Cardiac fibroblast (primary cell): ENCODE measurements at regions not wholly inside any gene's neighbourhood (a gene's known extent, or its start where the extent isn't known, plus 50 kb on each side); places are given as distances from the start of the nearest gene placed in this dataset.

ENCODE experiments used
- DNase-seq, 2 donors: peaks; one replicate each; pipeline versions ENCODE4 v3.0.0 to v3.0.0-alpha.2; 2010; ENCODE audit warnings: low read depth in 2 of 2
- H3K4me3 ChIP-seq, 2 donors: replicated peaks in 1 of 2; 1 replicate in 1 of 2; 2 replicates in 1 of 2; pipeline ENCODE4 v1.5.1; 2011; ENCODE audit warnings: low read depth in 2 of 2, low read length in 2 of 2, mild to moderate bottlenecking in 2 of 2, moderate library complexity in 1 of 2
- CTCF ChIP-seq: IDR thresholded peaks from one replicate; pipeline ENCODE4 v1.5.1; 2011; ENCODE audit warnings: low read depth, mild to moderate bottlenecking, low read length, inconsistent platforms

GRCh38 chr2:221285148-221285547, 287.0 kb downstream of the EPHA4 start:
- H3K4me3 ChIP-seq, result no peak overlapping the region
- DNase-seq, result no peak
- TF ChIP-seq CTCF, result no peak

GRCh38 chr2:221286406-221286805, 285.7 kb downstream of the EPHA4 start:
- no peak for DNase-seq
- H3K4me3 ChIP-seq, result no peak overlapping the region
- no peak for TF ChIP-seq CTCF

- no peak overlapping the region for H3K4me3 ChIP-seq
- no peak for DNase-seq
- TF ChIP-seq CTCF, result no peak
Measured at GRCh38 chr2:221289389-221289788, 282.7 kb downstream of the EPHA4 start.

DNA sequence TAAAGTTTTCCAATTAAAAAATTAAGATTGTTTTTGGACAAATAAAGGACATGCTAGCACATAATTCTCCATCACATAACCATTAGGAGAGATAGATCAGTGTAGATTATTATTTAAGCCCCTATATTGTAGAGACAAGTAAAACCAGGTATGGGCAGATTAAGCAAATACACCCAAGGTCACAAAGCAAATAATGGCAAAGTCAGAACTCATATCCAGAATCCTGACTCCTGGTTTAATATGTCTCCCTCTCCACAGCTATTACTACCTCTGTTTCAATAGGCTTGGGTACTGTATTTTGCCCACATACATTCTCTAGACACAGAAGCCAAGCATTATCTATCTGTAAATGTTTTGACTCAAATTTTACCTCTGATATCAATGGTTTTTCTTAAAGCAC, 282.3 kb downstream of the EPHA4 start:
- H3K4me3 ChIP-seq, result no peak overlapping the region
- no peak for TF ChIP-seq CTCF
- no peak for DNase-seq

GRCh38 chr2:221293949-221294742, 278.0 kb downstream of the EPHA4 start:
- DNase-seq, result no peak
- no peak for TF ChIP-seq CTCF
- H3K4me3 ChIP-seq, result no peak overlapping the region

DNA sequence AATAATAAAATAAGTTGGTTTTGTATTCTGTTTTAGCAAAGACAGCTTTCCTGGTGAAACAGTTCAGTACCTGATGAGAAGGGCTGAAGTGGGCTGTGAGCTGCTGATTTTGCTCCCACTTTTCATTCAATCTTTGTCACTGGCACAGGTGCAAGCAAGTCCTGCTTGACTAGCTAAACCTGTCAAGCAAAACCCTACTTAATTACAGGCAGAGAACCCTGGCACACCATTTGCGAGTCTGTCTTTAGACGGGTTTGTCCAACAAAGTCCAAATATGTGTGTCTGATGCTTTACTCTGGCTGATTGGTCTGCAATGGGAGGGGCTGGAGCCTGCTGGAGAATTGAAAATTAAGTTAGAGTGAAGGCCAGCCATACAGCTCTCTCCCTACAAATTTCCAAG, 267.2 kb downstream of the EPHA4 start:
- DNase-seq, result no peak
- H3K4me3 ChIP-seq, result no peak overlapping the region
- TF ChIP-seq CTCF, result no peak

DNA sequence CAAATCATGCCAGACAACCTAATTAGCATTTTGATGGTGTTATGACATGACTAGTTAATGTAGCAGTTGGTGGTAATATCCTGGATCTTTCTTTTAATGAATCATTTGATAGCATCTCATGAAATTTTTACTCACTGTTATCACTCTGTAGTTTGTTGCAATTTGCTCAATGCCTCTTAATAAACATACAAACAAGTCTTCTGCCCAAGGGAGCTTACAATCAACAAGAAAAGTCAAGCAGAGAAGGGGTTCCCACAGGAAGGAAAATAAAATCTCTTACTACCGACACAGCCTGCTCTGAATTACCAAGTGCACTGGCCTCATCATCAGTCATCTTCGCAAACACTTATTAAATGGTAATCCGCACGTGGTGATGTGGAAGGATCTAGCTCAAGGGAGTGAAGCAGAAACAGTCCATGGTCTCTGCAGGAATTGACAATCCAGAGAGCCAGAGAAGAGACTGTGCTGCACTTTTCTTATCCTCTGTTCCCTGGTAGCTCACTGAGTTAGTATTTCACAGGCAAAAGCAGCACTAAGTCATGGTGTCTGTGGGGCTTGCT, 263.5 kb downstream of the EPHA4 start:
- no peak for TF ChIP-seq CTCF
- no peak for DNase-seq
- H3K4me3 ChIP-seq, result no peak overlapping the region
